MCF 10A (cell line): ENCODE measurements at regions not wholly inside any gene's neighbourhood (a gene's known extent, or its start where the extent isn't known, plus 50 kb on each side); places are given as distances from the start of the nearest gene placed in this dataset.

ENCODE experiments used
- BruUV-seq: library from RNA; stranded (reverse); fragments of 400-500 nt; replicated peaks from 2 replicates; lab custom pipeline; 2021; lab: Mats Ljungman, UMichigan
- CTCF ChIA-PET: fragments of 300-600 bp; sonication (Branson Sonifier 250); formaldehyde crosslinking; extraction: SDS; loops from one replicate; lab custom pipeline; 2021; ENCODE audit warnings: antibody characterized with exemption, inconsistent platforms; lab: Yijun Ruan, JAX
- POLR2A ChIA-PET: fragments of 300-600, 350-650 bp; sonication (Branson Sonifier 250); formaldehyde crosslinking; extraction: SDS; loops from one replicate; lab custom pipeline; 2020; ENCODE audit warnings: antibody characterized with exemption, inconsistent platforms; lab: Yijun Ruan, JAX
- DNase-seq: peaks from one replicate; pipeline ENCODE4 v3.0.0-alpha.2; 2018; ENCODE audit not compliant: unreplicated experiment
- H3K27ac Mint-ChIP-seq: one replicate; pipeline ENCODE4 v1.8.0; 2022; ENCODE audit warnings: mild to moderate bottlenecking, low read depth, mixed read lengths; ENCODE audit not compliant: unreplicated experiment
- H3K27me3 Mint-ChIP-seq: one replicate; pipeline ENCODE4 v1.8.0; 2022; ENCODE audit warnings: mixed read lengths; ENCODE audit not compliant: insufficient read depth, unreplicated experiment
- H3K36me3 Mint-ChIP-seq: one replicate; pipeline ENCODE4 v1.8.0; 2022; ENCODE audit warnings: mild to moderate bottlenecking, moderate library complexity, mixed read lengths; ENCODE audit not compliant: insufficient read depth, unreplicated experiment
- H3K4me1 Mint-ChIP-seq: one replicate; pipeline ENCODE4 v1.8.0; 2022; ENCODE audit warnings: mixed read lengths; ENCODE audit not compliant: insufficient read depth, unreplicated experiment
- H3K4me3 Mint-ChIP-seq: one replicate; pipeline ENCODE4 v1.8.0; 2022; ENCODE audit warnings: mild to moderate bottlenecking, moderate library complexity, mixed read lengths; ENCODE audit not compliant: unreplicated experiment
- H3K9me3 Mint-ChIP-seq: one replicate; pipeline ENCODE4 v1.8.0; 2022; ENCODE audit warnings: mixed read lengths; ENCODE audit not compliant: unreplicated experiment
- intact Hi-C: fragments of 100-400 bp; cut with micrococcal nuclease; formaldehyde crosslinking; loops from 2 replicates; pipeline ENCODE4 v1.14.1; 2022
- TF ChIP-seq, protein P1 (sequence below): fragments of 200-600 bp; IDR thresholded peaks from one replicate; pipeline ENCODE4 v1.8.0; 2022; ENCODE audit warnings: antibody characterized with exemption, mild to moderate bottlenecking; ENCODE audit not compliant: unreplicated experiment

DNA sequence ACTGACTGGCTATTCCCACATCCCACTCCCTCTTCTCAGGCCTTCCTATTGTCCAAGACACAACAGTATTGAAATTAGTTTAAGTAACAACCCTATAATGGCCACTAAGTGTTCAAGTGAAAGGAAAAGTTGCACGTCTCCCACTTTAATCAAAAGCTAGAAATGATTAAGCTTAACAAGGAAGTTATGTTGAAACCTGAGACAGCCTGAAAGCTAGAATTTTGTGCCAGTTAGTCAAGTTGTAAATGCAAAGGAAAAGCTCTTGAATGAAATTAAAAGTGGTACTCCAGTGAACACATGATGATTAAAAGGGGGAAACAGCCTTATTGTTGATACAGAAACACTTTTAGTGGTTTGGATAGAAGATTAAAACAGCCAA lies 332.7 kb downstream of the CASP12 start:
- BruUV-seq = no TSS peak
- Mint-ChIP-seq H3K27me3 (no peaks in the 10 kb centered on the region), H3K27ac (no peak overlapping the region), H3K9me3 (peaks cover 7% of the 10 kb centered on the region), H3K36me3 (no peaks in the 10 kb centered on the region), H3K4me1 (peaks cover 8% of the 10 kb centered on the region), H3K4me3 (no peak overlapping the region)
- intact Hi-C loops = no loop called here
- ChIA-PET CTCF (interaction anchor here (1.4 to 1.6 kb wide), 2 partner anchors 9 kb away, joined by 3 to 4 read pairs; no protein-coding TSS in a partner anchor), POLR2A (no interaction called here)
- TF ChIP-seq, protein P1, sequence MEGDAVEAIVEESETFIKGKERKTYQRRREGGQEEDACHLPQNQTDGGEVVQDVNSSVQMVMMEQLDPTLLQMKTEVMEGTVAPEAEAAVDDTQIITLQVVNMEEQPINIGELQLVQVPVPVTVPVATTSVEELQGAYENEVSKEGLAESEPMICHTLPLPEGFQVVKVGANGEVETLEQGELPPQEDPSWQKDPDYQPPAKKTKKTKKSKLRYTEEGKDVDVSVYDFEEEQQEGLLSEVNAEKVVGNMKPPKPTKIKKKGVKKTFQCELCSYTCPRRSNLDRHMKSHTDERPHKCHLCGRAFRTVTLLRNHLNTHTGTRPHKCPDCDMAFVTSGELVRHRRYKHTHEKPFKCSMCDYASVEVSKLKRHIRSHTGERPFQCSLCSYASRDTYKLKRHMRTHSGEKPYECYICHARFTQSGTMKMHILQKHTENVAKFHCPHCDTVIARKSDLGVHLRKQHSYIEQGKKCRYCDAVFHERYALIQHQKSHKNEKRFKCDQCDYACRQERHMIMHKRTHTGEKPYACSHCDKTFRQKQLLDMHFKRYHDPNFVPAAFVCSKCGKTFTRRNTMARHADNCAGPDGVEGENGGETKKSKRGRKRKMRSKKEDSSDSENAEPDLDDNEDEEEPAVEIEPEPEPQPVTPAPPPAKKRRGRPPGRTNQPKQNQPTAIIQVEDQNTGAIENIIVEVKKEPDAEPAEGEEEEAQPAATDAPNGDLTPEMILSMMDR = no peak
- DNase-seq = no peak

DNA sequence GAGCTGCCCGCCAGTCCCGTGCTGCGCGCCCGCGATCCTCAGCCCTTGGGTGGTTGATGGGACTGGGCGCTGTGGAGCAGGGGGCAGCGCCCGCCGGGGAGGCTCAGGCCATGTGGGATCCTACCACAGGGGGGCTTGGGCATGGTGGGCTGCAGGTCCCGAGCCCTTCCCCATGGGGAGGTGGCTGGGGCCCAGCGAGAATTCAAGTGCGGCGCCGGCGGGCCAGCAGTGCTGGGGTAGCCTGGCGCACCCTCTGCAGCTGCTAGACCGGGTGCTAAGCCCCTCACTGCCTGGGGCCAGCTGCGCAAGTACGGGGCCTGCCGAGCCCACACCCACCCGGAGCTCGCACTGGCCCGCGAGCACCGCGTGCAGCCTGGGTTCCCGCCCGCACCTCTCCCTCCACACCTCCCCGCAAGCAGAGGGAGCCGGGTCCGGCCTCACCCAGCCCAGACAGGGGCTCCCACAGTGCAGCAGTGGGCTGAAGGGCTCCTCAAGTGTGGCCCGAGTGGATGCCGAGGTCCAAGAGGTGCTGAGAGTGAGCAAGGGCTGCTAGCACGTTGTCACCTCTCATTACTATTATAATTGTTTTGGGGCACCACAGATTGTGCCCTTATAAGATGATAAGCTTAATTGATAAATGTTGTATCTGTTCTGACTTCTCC lies 333.2 kb downstream of the CASP12 start:
- POLR2A ChIA-PET = no interaction called here
- Mint-ChIP-seq H3K9me3 (peaks cover 7% of the 10 kb centered on the region), H3K36me3 (no peaks in the 10 kb centered on the region), H3K27me3 (no peaks in the 10 kb centered on the region), H3K4me3 (no peak overlapping the region), H3K4me1 (peaks cover 3% of the 10 kb centered on the region), H3K27ac (no peak overlapping the region)
- no TSS peak for BruUV-seq
- intact Hi-C loops = no loop called here
- TF ChIP-seq, protein P1 = no peak
- DNase-seq = no peak
- CTCF ChIA-PET = interaction anchor here (1.4 to 1.6 kb wide), 2 partner anchors 8 to 9 kb away, joined by 3 to 4 read pairs; no protein-coding TSS in a partner anchor

DNA sequence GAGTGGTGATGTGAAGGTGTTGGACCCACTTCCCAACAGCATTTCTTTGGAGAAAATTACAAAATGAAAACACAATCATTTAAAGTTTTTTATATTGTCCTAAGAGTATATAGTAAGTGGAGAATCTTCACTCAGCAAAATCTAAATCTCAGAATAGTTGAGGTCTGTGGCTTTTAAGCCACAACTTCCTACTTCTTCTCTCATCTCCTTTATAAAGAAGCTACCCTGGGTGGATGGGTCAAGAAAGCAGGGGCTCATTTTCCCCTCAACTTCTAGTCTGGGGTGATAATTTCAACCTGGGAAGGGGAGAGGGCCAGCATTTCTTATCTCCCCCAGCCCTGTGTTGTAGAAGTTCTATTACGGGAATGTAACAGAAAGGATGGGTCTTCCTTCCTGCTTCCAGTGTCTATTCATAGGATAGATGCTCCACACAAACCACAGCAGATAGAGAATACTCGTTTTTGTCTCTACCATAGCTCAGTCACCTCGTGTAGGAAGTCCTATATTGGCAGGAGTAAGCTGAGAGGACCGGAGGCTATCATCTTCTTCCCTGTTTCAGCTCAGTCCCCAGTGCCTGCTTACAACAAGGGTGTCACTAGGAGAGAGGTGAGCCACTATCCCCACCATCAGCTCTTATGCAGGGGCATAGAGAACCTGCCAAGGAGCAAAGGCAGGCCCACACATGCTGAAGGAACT lies 341.5 kb downstream of the CASP12 start:
- Mint-ChIP-seq H3K9me3 (no peaks in the 10 kb centered on the region), H3K4me3 (no peak overlapping the region), H3K27me3 (no peaks in the 10 kb centered on the region), H3K4me1 (no peaks in the 10 kb centered on the region), H3K36me3 (no peaks in the 10 kb centered on the region), H3K27ac (no peak overlapping the region)
- TF ChIP-seq, protein P1 = no peak
- intact Hi-C loops = no loop called here
- ChIA-PET CTCF (interaction anchor here (0.6 to 1.0 kb wide), 2 partner anchors 9 to 1390 kb away, joined by 4 read pairs; no protein-coding TSS in a partner anchor), POLR2A (no interaction called here)
- no TSS peak for BruUV-seq
- no peak for DNase-seq

DNA sequence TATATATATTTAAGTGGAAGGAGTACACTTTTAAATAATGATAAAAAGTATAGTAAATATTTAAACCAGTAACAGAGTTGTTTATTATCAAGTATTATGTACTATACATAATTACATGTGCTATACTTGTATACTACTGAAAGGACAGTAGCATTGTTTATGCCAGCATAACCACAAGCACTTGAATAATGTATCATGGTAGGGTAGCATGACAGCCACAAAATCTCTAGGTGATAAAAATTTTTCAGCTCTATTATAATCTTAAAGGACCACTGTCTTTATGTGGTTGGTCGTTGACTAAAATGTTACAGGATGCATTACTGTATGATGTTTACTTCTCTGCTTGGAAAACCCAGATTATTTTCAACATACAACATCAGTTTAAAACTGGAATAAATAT lies 349.2 kb downstream of the CASP12 start:
- CTCF ChIA-PET = interaction anchor here (0.7 kb wide), 1 partner anchor 14 kb away, joined by 3 read pairs; no protein-coding TSS in a partner anchor
- no peak overlapping the region for H3K27ac Mint-ChIP-seq
- H3K36me3 Mint-ChIP-seq = no peaks in the 10 kb centered on the region
- no peaks in the 10 kb centered on the region for H3K9me3 Mint-ChIP-seq
- H3K4me1 Mint-ChIP-seq = no peaks in the 10 kb centered on the region
- POLR2A ChIA-PET = no interaction called here
- DNase-seq = no peak
- no peak overlapping the region for H3K4me3 Mint-ChIP-seq
- intact Hi-C loops = no loop called here
- H3K27me3 Mint-ChIP-seq = no peaks in the 10 kb centered on the region
- TF ChIP-seq, protein P1 = no peak
- BruUV-seq = no TSS peak
